Activated CD8-positive, alpha-beta memory T cell treated with anti-CD3 and anti-CD28 coated beads, Interleukin-2, amount 50 U/mL, for 4 hours (primary cell): ENCODE measurements at regions not wholly inside any gene's neighbourhood (a gene's known extent, or its start where the extent isn't known, plus 50 kb on each side); places are given as distances from the start of the nearest gene placed in this dataset.
"Not testable (repeated sequence)": the region's sequence is repeated elsewhere in the genome, so short reads cannot be mapped to it uniquely, and the experiment has no call there.

Experiments
- DNase-seq: peaks from one replicate; pipeline ENCODE4 v3.0.0-alpha.2; 2020

GRCh38 chr5:42090162-42090561, 165.1 kb downstream of the FBXO4 start:
- no peak for DNase-seq

- DNase-seq, result not testable (repeated sequence)
Measured at GRCh38 chr5:42099846-42100245, 174.8 kb downstream of the FBXO4 start.

- DNase-seq, result no peak
Measured at GRCh38 chr5:42108468-42108867, 183.4 kb downstream of the FBXO4 start.

GRCh38 chr5:42109006-42109572, 184.0 kb downstream of the FBXO4 start:
- no peak for DNase-seq

GRCh38 chr5:42115721-42116120, 190.6 kb downstream of the FBXO4 start:
- DNase-seq, result not testable (repeated sequence)

GRCh38 chr5:42120070-42120469, 195.0 kb downstream of the FBXO4 start:
- DNase-seq, result no peak

GRCh38 chr5:42121401-42121800, 196.3 kb downstream of the FBXO4 start:
- no peak for DNase-seq

- DNase-seq, result no peak
Measured at GRCh38 chr5:42131081-42131480, 206.0 kb downstream of the FBXO4 start.

GRCh38 chr5:42143361-42143760, 218.3 kb downstream of the FBXO4 start:
- no peak for DNase-seq

- DNase-seq, result no peak
Measured at GRCh38 chr5:42148813-42149212, 223.7 kb downstream of the FBXO4 start.

GRCh38 chr5:42157215-42157614, 232.1 kb downstream of the FBXO4 start:
- DNase-seq, result no peak

- DNase-seq, result no peak
Measured at GRCh38 chr5:42163083-42163482, 238.0 kb downstream of the FBXO4 start.

- DNase-seq, result no peak
Measured at GRCh38 chr5:42168091-42168670, 243.1 kb downstream of the FBXO4 start.

- not testable (repeated sequence) for DNase-seq
Measured at GRCh38 chr5:42176118-42176517, 247.1 kb upstream of the GHR start.

GRCh38 chr5:42179843-42180242, 243.4 kb upstream of the GHR start:
- not testable (repeated sequence) for DNase-seq

- no peak for DNase-seq
Measured at GRCh38 chr5:42216904-42217303, 206.3 kb upstream of the GHR start.

GRCh38 chr5:42217791-42218190, 205.4 kb upstream of the GHR start:
- no peak for DNase-seq

- no peak for DNase-seq
Measured at GRCh38 chr5:42225009-42225408, 198.2 kb upstream of the GHR start.

- DNase-seq, result no peak
Measured at GRCh38 chr5:42228279-42228678, 195.0 kb upstream of the GHR start.

GRCh38 chr5:42230839-42231238, 192.4 kb upstream of the GHR start:
- DNase-seq, result no peak

- DNase-seq, result no peak
Measured at GRCh38 chr5:42235241-42235640, 188.0 kb upstream of the GHR start.

GRCh38 chr5:42235837-42236236, 187.4 kb upstream of the GHR start:
- no peak for DNase-seq

GRCh38 chr5:42241636-42242035, 181.6 kb upstream of the GHR start:
- no peak for DNase-seq

GRCh38 chr5:42242210-42242609, 181.0 kb upstream of the GHR start:
- DNase-seq, result no peak

GRCh38 chr5:42242881-42243485, 180.3 kb upstream of the GHR start:
- DNase-seq, result no peak
